ENCODE measurements at regions not wholly inside any gene's neighbourhood (a gene's known extent, or its start where the extent isn't known, plus 50 kb on each side); places are given as distances from the start of the nearest gene placed in this dataset.

- no peaks in the 10 kb centered on the region for H3K27me3 ChIP-seq (replicated peaks; ENCODE audit: control insufficient read depth, insufficient read depth, low read length)
- POLR2A ChIA-PET = no interaction called here
- no peaks in the 10 kb centered on the region for H3K4me1 ChIP-seq
- Mint-ChIP-seq H3K4me1 (ENCODE audit: low read depth, unreplicated experiment) (no peaks in the 10 kb centered on the region), H3K27me3 (ENCODE audit: insufficient read depth, unreplicated experiment) (peaks cover 7% of the 10 kb centered on the region), H3K4me3 (ENCODE audit: unreplicated experiment) (no peak overlapping the region), H3K36me3 (ENCODE audit: insufficient read depth, unreplicated experiment) (no peaks in the 10 kb centered on the region), H3K9me3 (ENCODE audit: unreplicated experiment) (no peaks in the 10 kb centered on the region), H3K27ac (ENCODE audit: unreplicated experiment) (no peak overlapping the region)
- CTCF ChIA-PET = no interaction called here
- no peaks in the 10 kb centered on the region for H3K9me3 ChIP-seq
- H3K36me3 ChIP-seq (ENCODE audit: control insufficient read depth, insufficient read depth, low read length) = no peaks in the 10 kb centered on the region
- intact Hi-C loops (cut with micrococcal nuclease; ENCODE audit: unreplicated experiment) = no loop called here
- no TSS peak for BruUV-seq (replicated peaks)
- no peak for DNase-seq
- TF ChIP-seq CTCF (IDR thresholded peaks at IDR 0.05; ENCODE audit: insufficient read depth in 1 of 2, low read depth in 1 of 2, low read length in 1 of 2, severe bottlenecking in 1 of 2, unreplicated experiment in 1 of 2) = no peak
- no peak overlapping the region for H3K4me3 ChIP-seq (ENCODE audit: low read depth, low read length)
Measured at GRCh38 chr10:91690412-91690811, 57.5 kb upstream of the PPP1R3C start.

- DNase-seq = no peak
- Histone ChIP-seq H3K4me3 (ENCODE audit: low read depth, low read length) (no peak overlapping the region), H3K36me3 (ENCODE audit: control insufficient read depth, insufficient read depth, low read length) (no peaks in the 10 kb centered on the region), H3K9me3 (no peaks in the 10 kb centered on the region), H3K27me3 (replicated peaks; ENCODE audit: control insufficient read depth, insufficient read depth, low read length) (no peaks in the 10 kb centered on the region), H3K4me1 (no peaks in the 10 kb centered on the region)
- TF ChIP-seq CTCF (IDR thresholded peaks at IDR 0.05; ENCODE audit: insufficient read depth in 1 of 2, low read depth in 1 of 2, low read length in 1 of 2, severe bottlenecking in 1 of 2, unreplicated experiment in 1 of 2) = no peak
- no peaks in the 10 kb centered on the region for H3K4me1 Mint-ChIP-seq (ENCODE audit: low read depth, unreplicated experiment)
- ChIA-PET CTCF (no interaction called here), POLR2A (no interaction called here)
- no peak overlapping the region for H3K27ac Mint-ChIP-seq (ENCODE audit: unreplicated experiment)
- no peaks in the 10 kb centered on the region for H3K9me3 Mint-ChIP-seq (ENCODE audit: unreplicated experiment)
- H3K36me3 Mint-ChIP-seq (ENCODE audit: insufficient read depth, unreplicated experiment) = no peaks in the 10 kb centered on the region
- no TSS peak for BruUV-seq (replicated peaks)
- no peak overlapping the region for H3K4me3 Mint-ChIP-seq (ENCODE audit: unreplicated experiment)
- intact Hi-C loops (cut with micrococcal nuclease; ENCODE audit: unreplicated experiment) = no loop called here
- peaks cover 8% of the 10 kb centered on the region for H3K27me3 Mint-ChIP-seq (ENCODE audit: insufficient read depth, unreplicated experiment)
Measured at GRCh38 chr10:91689731-91690168, 56.9 kb upstream of the PPP1R3C start.

GRCh38 chr10:91684841-91685240 lies 52.0 kb upstream of the PPP1R3C start:
- Mint-ChIP-seq H3K27ac (ENCODE audit: unreplicated experiment) (no peak overlapping the region), H3K4me1 (ENCODE audit: low read depth, unreplicated experiment) (no peaks in the 10 kb centered on the region), H3K27me3 (ENCODE audit: insufficient read depth, unreplicated experiment) (peaks cover 5% of the 10 kb centered on the region), H3K9me3 (ENCODE audit: unreplicated experiment) (no peaks in the 10 kb centered on the region), H3K36me3 (ENCODE audit: insufficient read depth, unreplicated experiment) (no peaks in the 10 kb centered on the region), H3K4me3 (ENCODE audit: unreplicated experiment) (no peak overlapping the region)
- Histone ChIP-seq H3K36me3 (ENCODE audit: control insufficient read depth, insufficient read depth, low read length) (no peaks in the 10 kb centered on the region), H3K27me3 (replicated peaks; ENCODE audit: control insufficient read depth, insufficient read depth, low read length) (no peaks in the 10 kb centered on the region), H3K9me3 (no peaks in the 10 kb centered on the region), H3K4me3 (ENCODE audit: low read depth, low read length) (no peak overlapping the region), H3K4me1 (no peaks in the 10 kb centered on the region)
- no peak for TF ChIP-seq CTCF (IDR thresholded peaks at IDR 0.05; ENCODE audit: insufficient read depth in 1 of 2, low read depth in 1 of 2, low read length in 1 of 2, severe bottlenecking in 1 of 2, unreplicated experiment in 1 of 2)
- no peak for DNase-seq
- ChIA-PET POLR2A (no interaction called here), CTCF (no interaction called here)
- no TSS peak for BruUV-seq (replicated peaks)
- intact Hi-C loops (cut with micrococcal nuclease; ENCODE audit: unreplicated experiment) = no loop called here

Data from Caco-2 (cell line).